NCI-H2107 (cell line): ENCODE measurements at regions not wholly inside any gene's neighbourhood (a gene's known extent, or its start where the extent isn't known, plus 50 kb on each side); places are given as distances from the start of the nearest gene placed in this dataset.
A peak's percentile ranks its signal among the peaks of the same experiment; 100 is the strongest.
"Not testable (repeated sequence)": the region's sequence is repeated elsewhere in the genome, so short reads cannot be mapped to it uniquely, and the experiment has no call there.

Experiments
- DNase-seq: peaks from one replicate; lab custom pipeline; 2025; lab: John Stamatoyannopoulos, UW

DNA sequence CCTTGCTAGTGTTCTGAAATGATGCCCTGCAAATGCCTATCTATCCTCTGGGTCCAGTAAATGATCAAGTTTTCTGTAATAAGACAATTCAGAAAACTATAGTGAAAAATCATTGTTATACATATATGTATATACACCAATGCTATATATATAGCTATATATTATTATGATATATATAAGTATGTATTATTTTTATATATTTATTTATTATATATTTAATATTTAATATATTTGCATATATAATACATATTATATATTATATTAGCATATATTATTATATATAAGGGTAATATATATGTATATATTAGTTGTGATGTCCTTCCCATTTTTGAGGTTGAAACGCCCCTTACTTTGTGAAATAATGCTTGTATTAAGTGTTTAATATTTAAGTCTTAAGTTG is 181.4 kb upstream of the CACNA2D1 start:
- no peak for DNase-seq

- no peak for DNase-seq
These were observed 180.8 kb upstream of the CACNA2D1 start for GRCh38 chr7:82624337-82624736.

DNA sequence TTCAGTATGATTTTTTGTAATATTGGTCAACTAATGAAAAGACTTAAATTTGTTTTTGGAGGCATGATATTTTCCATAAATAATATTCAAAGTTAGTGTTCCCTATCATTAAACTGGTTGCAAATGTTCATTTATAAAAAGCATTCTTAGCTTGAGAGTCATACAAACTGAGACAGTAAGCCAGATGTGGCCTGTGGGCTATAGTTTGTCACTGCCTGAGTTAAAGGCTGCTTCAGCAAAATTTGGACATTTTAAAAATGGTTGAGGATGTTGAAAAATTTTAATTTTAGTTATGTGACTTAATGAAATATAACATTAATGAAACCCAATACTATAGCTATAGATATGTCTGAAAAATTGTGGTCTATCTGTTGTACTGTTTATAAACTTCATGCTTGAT is 180.2 kb upstream of the CACNA2D1 start:
- no peak for DNase-seq

- no peak for DNase-seq
These were observed 173.6 kb upstream of the CACNA2D1 start for GRCh38 chr7:82617156-82617555.

DNA sequence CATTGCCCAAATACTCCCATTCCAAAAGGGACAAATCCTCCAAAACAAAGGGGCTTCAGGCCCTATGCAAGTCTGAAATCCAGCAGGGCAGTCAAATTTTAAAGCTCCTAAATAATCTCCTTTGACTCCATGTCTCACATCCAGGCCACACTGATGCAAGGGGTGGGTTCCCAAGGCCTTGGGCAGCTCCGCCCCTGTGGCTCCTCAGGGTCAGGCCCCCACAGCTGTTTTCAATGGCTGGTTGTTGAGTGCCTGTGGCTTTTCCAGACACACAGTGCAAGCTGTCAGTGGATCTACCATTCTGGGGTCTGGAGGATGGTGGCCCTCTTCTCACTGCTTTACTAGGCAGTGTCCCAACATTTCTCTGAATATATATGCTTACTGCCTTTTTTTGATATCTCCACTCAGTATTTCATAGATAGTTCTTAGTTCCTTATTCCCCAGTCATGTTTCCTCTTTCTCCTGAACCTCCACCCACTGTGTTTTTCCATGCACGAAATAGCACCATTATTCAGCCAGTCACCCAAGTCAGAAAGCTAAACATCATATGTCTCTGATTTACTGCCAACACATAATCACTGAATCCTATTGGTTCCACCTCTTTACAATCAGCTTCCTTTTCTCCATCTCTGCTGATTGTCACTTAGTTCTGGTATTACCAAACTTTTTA is 172.6 kb upstream of the CACNA2D1 start:
- DNase-seq = no peak

DNA sequence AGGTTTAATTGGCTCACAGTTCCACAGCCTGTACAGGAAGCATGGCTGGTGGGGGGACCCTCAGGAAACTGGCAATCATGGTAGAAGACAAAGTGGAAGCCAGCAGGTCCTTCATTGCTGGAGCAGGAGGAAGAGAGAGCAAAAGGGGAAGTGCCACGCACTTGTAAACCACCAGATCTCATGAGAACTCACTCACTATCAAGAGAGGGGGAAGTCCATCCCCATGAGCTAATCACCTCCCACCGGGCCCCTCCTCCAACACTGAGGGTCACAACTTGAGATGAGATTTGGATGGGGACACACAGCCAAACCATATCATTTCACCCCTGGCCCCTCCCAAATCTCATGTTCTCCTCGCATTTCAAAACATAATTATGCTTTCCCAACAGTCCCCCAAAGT is 171.9 kb upstream of the CACNA2D1 start:
- DNase-seq = no peak

DNA sequence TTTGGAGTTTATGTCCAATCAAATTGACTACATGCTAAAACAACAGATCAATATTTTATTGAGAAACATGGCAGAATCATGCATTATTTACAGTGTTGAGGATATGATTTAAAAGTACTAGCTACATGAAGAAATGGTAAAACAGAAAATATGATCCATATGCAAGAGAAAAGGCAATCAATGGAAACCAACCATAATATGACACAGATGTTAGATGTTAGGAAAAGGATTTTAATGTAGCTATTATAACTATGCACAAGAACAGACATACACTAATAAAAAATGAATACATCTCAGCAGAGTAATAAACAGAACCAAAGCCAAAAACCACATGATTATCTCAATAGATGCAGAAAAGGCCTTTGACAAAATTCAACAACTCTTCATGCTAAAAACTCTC is 166.2 kb upstream of the CACNA2D1 start:
- DNase-seq = no peak

GRCh38 chr7:82605247-82605864 is 161.8 kb upstream of the CACNA2D1 start:
- peak; percentile 36 for DNase-seq

GRCh38 chr7:82602066-82602465 is 158.5 kb upstream of the CACNA2D1 start:
- no peak for DNase-seq

GRCh38 chr7:82600531-82600930 is 157.0 kb upstream of the CACNA2D1 start:
- peak; percentile 3 for DNase-seq

GRCh38 chr7:82599895-82600294 is 156.3 kb upstream of the CACNA2D1 start:
- DNase-seq = no peak

DNA sequence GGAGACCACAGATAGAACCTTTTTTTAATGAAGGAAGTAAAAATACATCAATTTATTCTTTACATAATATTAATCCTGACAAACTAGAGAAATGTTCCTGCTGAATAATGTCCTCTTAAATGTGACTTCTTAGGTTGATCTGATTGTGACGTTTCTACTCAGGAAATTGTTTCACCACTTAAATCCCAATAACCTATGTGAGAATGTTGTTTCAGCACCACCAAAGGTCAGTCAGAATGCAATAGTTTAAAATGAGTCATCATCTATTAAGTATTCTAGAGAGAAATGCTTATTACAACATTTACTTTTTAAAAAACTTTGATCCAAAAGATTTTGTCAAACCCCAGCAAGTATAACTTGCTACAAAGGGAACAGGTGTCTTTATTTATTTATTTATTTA is 155.4 kb upstream of the CACNA2D1 start:
- no peak for DNase-seq

DNA sequence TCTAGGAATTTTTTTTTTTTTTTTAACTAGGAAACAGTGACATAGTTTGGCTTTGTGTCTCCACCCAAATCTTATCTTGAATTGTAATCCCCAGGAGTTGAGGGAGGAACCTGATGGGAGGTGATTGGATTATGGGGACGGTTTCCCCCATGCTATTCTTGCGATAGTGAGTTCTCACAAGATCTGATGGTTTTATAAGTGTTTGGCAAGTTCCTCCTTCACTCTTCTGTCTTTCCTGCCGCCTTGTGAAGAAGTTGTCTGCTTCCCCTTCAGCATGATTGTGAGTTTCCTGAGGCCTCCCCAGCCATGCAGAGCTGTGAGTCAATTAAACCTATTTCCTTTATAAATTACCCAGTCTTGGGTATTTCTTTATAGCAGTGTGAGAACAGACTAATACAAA is 152.2 kb upstream of the CACNA2D1 start:
- DNase-seq = not testable (repeated sequence)

- no peak for DNase-seq
These were observed 151.6 kb upstream of the CACNA2D1 start for GRCh38 chr7:82595176-82595575.

GRCh38 chr7:82594665-82595064 is 151.1 kb upstream of the CACNA2D1 start:
- peak; percentile 55 for DNase-seq

GRCh38 chr7:82593780-82594179 is 150.2 kb upstream of the CACNA2D1 start:
- DNase-seq = no peak

GRCh38 chr7:82592416-82592815 is 148.8 kb upstream of the CACNA2D1 start:
- no peak for DNase-seq

DNA sequence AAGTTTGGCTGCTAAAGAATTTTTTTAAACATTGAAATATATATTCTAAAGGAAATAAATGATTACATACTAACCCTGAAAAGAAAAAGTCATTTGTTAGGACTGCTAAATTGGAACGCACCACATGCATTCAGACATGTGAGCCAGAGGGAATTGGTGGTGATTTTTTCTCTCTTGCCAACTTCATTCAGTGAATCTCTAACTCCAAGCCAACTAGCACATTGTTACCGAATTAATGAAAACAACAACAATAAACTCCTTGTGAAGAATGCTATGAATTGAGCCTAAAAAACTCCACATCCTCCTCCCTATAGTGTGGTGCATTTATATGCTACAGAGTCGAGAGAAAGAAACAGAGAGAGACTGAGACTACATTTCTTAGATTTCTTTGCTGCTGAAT is 135.5 kb upstream of the CACNA2D1 start:
- DNase-seq = no peak

DNA sequence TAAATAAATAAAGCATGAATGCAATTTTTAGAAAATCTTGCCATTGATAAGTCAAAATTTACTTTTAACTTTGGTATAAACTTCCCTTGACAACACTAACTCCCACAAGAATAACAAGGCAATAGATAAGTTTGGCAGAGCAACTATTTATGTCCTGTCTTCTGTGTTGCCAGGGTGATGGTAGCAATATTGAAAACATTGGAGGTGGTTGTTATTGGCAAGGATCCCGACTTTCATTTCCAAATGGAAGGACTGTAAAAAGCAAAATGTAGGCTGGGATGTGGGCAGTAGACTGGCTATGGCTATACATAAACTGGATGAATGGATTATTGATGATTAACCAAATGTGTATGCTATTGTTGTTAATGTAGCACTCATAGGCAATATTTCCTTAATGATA is 134.9 kb upstream of the CACNA2D1 start:
- no peak for DNase-seq

GRCh38 chr7:82572195-82572880 is 128.8 kb upstream of the CACNA2D1 start:
- DNase-seq = peak; percentile 95

GRCh38 chr7:82571047-82571446 is 127.5 kb upstream of the CACNA2D1 start:
- DNase-seq = not testable (repeated sequence)

GRCh38 chr7:82567841-82568240 is 124.3 kb upstream of the CACNA2D1 start:
- DNase-seq = no peak

DNA sequence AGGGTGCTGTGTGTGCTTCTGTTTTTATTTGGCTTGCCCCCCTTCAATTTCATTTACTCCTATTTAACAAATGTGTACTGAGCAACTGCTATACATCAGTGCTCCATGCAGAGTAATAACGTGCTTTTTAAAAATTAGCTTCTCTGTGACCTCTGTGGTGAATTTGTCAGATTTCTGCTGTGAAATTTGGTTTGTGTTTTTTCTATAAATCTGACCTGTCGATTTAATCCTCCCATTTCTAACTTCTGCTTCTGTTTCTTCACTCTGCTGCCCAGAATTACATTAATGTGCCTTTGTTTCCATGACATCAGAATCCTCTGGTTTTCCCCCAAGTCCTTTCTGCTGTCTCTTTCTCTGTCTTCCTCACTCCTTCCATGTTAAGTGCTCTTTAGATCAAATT is 123.8 kb upstream of the CACNA2D1 start:
- no peak for DNase-seq
